HEK293 (cell line): ENCODE measurements at regions not wholly inside any gene's neighbourhood (a gene's known extent, or its start where the extent isn't known, plus 50 kb on each side); places are given as distances from the start of the nearest gene placed in this dataset.

Source experiments
- CTCF ChIA-PET: fragments of 350-600 bp; formaldehyde crosslinking; extraction: SDS; loops from one replicate; lab custom pipeline; 2021; ENCODE audit warnings: antibody characterized with exemption; lab: Yijun Ruan, JAX
- POLR2A ChIA-PET: fragments of 300-600 bp; formaldehyde crosslinking; extraction: SDS; loops from one replicate; lab custom pipeline; 2020; ENCODE audit warnings: antibody characterized with exemption, inconsistent platforms; lab: Yijun Ruan, JAX
- H3K27ac ChIP-seq: fragments of 200-500 bp; sonication (Bioruptor generic); 2 replicates; pipeline ENCODE4 v1.5.1; 2014; ENCODE audit warnings: low read depth, low read length, control low read depth, inconsistent platforms; ENCODE audit errors: extremely low read depth
- H3K36me3 ChIP-seq, 2 experiments: fragments of 200-500 bp in 1 of 2; sonication (Bioruptor generic) in 1 of 2; 1 replicate in 1 of 2; 2 replicates in 1 of 2; pipeline ENCODE4 v1.5.1; 2014 to 2017; ENCODE audit warnings: inconsistent platforms in 2 of 2, low read length in 2 of 2; ENCODE audit not compliant: control insufficient read depth in 2 of 2, insufficient read depth in 1 of 2
- H3K4me1 ChIP-seq: fragments of 200-500 bp; sonication (Bioruptor generic); 2 replicates; pipeline ENCODE4 v1.5.1; 2014; ENCODE audit warnings: mild to moderate bottlenecking, low read length, inconsistent platforms; ENCODE audit not compliant: control insufficient read depth, insufficient read depth
- H3K4me3 ChIP-seq: 2 replicates; pipeline ENCODE4 v1.5.1; 2011; ENCODE audit warnings: low read depth, mild to moderate bottlenecking, control low read depth, low read length, moderate library complexity
- H3K9me3 ChIP-seq: fragments of 200-500 bp; sonication (Bioruptor generic); 2 replicates; pipeline ENCODE4 v1.5.1; 2014; ENCODE audit warnings: low read depth, low read length, inconsistent platforms; ENCODE audit not compliant: control insufficient read depth, insufficient read depth
- ELK4 ChIP-seq: IDR thresholded peaks from 2 replicates; pipeline ENCODE4 v1.6.1; 2011; ENCODE audit warnings: mild to moderate bottlenecking, low read depth, low read length, borderline replicate concordance
- KLF10 ChIP-seq: fragments of 450-650 bp; IDR thresholded peaks from 2 replicates; pipeline ENCODE4 v1.5.1; 2018; ENCODE audit warnings: missing biosample characterization, mild to moderate bottlenecking, missing genetic modification characterization
- KLF16 ChIP-seq: fragments of 450-650 bp; formaldehyde crosslinking; IDR thresholded peaks from 2 replicates; pipeline ENCODE4 v1.5.1; 2017; ENCODE audit warnings: missing biosample characterization, missing genetic modification characterization
- SALL2 ChIP-seq: fragments of 450-650 bp; formaldehyde crosslinking; IDR thresholded peaks from 2 replicates; pipeline ENCODE4 v1.5.0; 2017; ENCODE audit warnings: missing biosample characterization, mild to moderate bottlenecking, missing genetic modification characterization, borderline replicate concordance
- SETDB1 ChIP-seq: IDR thresholded peaks from one replicate; pipeline ENCODE4 v1.6.1; 2017; ENCODE audit warnings: mild to moderate bottlenecking, low read length, moderate library complexity, mixed read lengths; ENCODE audit not compliant: insufficient read length
- ZBTB48 ChIP-seq: fragments of 450-650 bp; formaldehyde crosslinking; IDR thresholded peaks from 2 replicates; pipeline ENCODE4 v1.5.1; 2016; ENCODE audit warnings: missing biosample characterization, missing genetic modification characterization
- ZBTB8A ChIP-seq: fragments of 450-650 bp; formaldehyde crosslinking; IDR thresholded peaks from 2 replicates; pipeline ENCODE4 v1.5.1; 2016; ENCODE audit warnings: missing biosample characterization, missing genetic modification characterization
- ZFP69B ChIP-seq: fragments of 450-650 bp; formaldehyde crosslinking; IDR thresholded peaks from 2 replicates; pipeline ENCODE4 v1.5.1; 2016; ENCODE audit warnings: missing biosample characterization, missing genetic modification characterization
- ZNF138 ChIP-seq: fragments of 450-650 bp; formaldehyde crosslinking; IDR thresholded peaks from 2 replicates; pipeline ENCODE4 v1.5.1; 2016; ENCODE audit warnings: missing biosample characterization, missing genetic modification characterization, borderline replicate concordance
- ZNF16 ChIP-seq: fragments of 450-650 bp; formaldehyde crosslinking; IDR thresholded peaks from 2 replicates; pipeline ENCODE4 v1.5.1; 2016; ENCODE audit warnings: low read depth, missing biosample characterization, missing genetic modification characterization
- ZNF2 ChIP-seq: fragments of 450-650 bp; formaldehyde crosslinking; IDR thresholded peaks from 2 replicates; pipeline ENCODE4 v1.5.1; 2016; ENCODE audit warnings: missing biosample characterization, missing genetic modification characterization
- ZNF354C ChIP-seq: fragments of 450-650 bp; formaldehyde crosslinking; IDR thresholded peaks from 2 replicates; pipeline ENCODE4 v1.5.1; 2016; ENCODE audit warnings: missing biosample characterization, missing genetic modification characterization, low read depth, borderline replicate concordance
- ZNF48 ChIP-seq: fragments of 450-650 bp; formaldehyde crosslinking; IDR thresholded peaks from 2 replicates; pipeline ENCODE4 v1.5.1; 2016; ENCODE audit warnings: missing biosample characterization, missing genetic modification characterization
- ZNF677 ChIP-seq: fragments of 450-650 bp; IDR thresholded peaks from 2 replicates; pipeline ENCODE4 v1.5.0; 2018; ENCODE audit warnings: missing biosample characterization, mild to moderate bottlenecking, missing genetic modification characterization, moderate library complexity
- ZSCAN18 ChIP-seq: fragments of 450-650 bp; formaldehyde crosslinking; IDR thresholded peaks from 2 replicates; pipeline ENCODE4 v1.5.1; 2016; ENCODE audit warnings: missing biosample characterization, missing genetic modification characterization
- TF ChIP-seq, protein P1 (sequence below): fragments of 450-650 bp; IDR thresholded peaks from 2 replicates; pipeline ENCODE4 v1.5.1; 2018; ENCODE audit warnings: missing biosample characterization, mild to moderate bottlenecking, missing genetic modification characterization
- TF ChIP-seq, protein P2 (sequence below): fragments of 450-650 bp; formaldehyde crosslinking; IDR thresholded peaks from 2 replicates; pipeline ENCODE4 v1.5.1; 2017; ENCODE audit warnings: missing biosample characterization, missing genetic modification characterization
- TF ChIP-seq, protein P3 (sequence below): fragments of 450-650 bp; formaldehyde crosslinking; IDR thresholded peaks from 2 replicates; pipeline ENCODE4 v1.5.1; 2016; ENCODE audit warnings: missing biosample characterization, missing genetic modification characterization
- TF ChIP-seq, protein P4 (sequence below): fragments of 450-650 bp; formaldehyde crosslinking; IDR thresholded peaks from 2 replicates; pipeline ENCODE4 v1.5.1; 2016; ENCODE audit warnings: missing biosample characterization, missing genetic modification characterization, borderline replicate concordance

GRCh38 chr11:121793916-121794315 is 322.1 kb downstream of the BLID start:
- ChIA-PET POLR2A (no interaction called here), CTCF (interaction anchor here (0.6 to 1.1 kb wide), 2 partner anchors 13 to 138 kb away, joined by 4 to 5 read pairs; no protein-coding TSS in a partner anchor)
- Histone ChIP-seq H3K4me1 (no peaks in the 10 kb centered on the region), H3K27ac (no peak overlapping the region), H3K9me3 (no peaks in the 10 kb centered on the region), H3K4me3 (no peak overlapping the region), H3K36me3 (no peaks in the 10 kb centered on the region)
- TF ChIP-seq ZSCAN18 (tag by site-specific recombination) (no peak), ZBTB8A (tag by site-specific recombination) (no peak), ZFP69B (tag by site-specific recombination) (no peak), ZNF16 (tag by site-specific recombination) (no peak), ZNF354C (no peak), ZNF138 (no peak)
- TF ChIP-seq, protein P1, sequence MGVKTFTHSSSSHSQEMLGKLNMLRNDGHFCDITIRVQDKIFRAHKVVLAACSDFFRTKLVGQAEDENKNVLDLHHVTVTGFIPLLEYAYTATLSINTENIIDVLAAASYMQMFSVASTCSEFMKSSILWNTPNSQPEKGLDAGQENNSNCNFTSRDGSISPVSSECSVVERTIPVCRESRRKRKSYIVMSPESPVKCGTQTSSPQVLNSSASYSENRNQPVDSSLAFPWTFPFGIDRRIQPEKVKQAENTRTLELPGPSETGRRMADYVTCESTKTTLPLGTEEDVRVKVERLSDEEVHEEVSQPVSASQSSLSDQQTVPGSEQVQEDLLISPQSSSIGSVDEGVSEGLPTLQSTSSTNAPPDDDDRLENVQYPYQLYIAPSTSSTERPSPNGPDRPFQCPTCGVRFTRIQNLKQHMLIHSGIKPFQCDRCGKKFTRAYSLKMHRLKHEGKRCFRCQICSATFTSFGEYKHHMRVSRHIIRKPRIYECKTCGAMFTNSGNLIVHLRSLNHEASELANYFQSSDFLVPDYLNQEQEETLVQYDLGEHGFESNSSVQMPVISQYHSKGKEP (tag by site-specific recombination): no peak
- TF ChIP-seq, protein P2, sequence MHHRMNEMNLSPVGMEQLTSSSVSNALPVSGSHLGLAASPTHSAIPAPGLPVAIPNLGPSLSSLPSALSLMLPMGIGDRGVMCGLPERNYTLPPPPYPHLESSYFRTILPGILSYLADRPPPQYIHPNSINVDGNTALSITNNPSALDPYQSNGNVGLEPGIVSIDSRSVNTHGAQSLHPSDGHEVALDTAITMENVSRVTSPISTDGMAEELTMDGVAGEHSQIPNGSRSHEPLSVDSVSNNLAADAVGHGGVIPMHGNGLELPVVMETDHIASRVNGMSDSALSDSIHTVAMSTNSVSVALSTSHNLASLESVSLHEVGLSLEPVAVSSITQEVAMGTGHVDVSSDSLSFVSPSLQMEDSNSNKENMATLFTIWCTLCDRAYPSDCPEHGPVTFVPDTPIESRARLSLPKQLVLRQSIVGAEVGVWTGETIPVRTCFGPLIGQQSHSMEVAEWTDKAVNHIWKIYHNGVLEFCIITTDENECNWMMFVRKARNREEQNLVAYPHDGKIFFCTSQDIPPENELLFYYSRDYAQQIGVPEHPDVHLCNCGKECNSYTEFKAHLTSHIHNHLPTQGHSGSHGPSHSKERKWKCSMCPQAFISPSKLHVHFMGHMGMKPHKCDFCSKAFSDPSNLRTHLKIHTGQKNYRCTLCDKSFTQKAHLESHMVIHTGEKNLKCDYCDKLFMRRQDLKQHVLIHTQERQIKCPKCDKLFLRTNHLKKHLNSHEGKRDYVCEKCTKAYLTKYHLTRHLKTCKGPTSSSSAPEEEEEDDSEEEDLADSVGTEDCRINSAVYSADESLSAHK (tag by site-specific recombination): no peak

- ChIA-PET CTCF (interaction anchor here (0.7 to 1.1 kb wide), 2 partner anchors 13 to 114 kb away, joined by 3 to 5 read pairs; no protein-coding TSS in a partner anchor), POLR2A (no interaction called here)
- TF ChIP-seq ELK4 (no peak), KLF10 (no peak), ZNF2 (no peak), SALL2 (tag by site-specific recombination) (no peak), SETDB1 (no peak), ZNF48 (no peak), KLF16 (tag by site-specific recombination) (no peak), ZNF677 (tag by site-specific recombination) (no peak), ZBTB48 (tag by site-specific recombination) (no peak)
- TF ChIP-seq, protein P3, sequence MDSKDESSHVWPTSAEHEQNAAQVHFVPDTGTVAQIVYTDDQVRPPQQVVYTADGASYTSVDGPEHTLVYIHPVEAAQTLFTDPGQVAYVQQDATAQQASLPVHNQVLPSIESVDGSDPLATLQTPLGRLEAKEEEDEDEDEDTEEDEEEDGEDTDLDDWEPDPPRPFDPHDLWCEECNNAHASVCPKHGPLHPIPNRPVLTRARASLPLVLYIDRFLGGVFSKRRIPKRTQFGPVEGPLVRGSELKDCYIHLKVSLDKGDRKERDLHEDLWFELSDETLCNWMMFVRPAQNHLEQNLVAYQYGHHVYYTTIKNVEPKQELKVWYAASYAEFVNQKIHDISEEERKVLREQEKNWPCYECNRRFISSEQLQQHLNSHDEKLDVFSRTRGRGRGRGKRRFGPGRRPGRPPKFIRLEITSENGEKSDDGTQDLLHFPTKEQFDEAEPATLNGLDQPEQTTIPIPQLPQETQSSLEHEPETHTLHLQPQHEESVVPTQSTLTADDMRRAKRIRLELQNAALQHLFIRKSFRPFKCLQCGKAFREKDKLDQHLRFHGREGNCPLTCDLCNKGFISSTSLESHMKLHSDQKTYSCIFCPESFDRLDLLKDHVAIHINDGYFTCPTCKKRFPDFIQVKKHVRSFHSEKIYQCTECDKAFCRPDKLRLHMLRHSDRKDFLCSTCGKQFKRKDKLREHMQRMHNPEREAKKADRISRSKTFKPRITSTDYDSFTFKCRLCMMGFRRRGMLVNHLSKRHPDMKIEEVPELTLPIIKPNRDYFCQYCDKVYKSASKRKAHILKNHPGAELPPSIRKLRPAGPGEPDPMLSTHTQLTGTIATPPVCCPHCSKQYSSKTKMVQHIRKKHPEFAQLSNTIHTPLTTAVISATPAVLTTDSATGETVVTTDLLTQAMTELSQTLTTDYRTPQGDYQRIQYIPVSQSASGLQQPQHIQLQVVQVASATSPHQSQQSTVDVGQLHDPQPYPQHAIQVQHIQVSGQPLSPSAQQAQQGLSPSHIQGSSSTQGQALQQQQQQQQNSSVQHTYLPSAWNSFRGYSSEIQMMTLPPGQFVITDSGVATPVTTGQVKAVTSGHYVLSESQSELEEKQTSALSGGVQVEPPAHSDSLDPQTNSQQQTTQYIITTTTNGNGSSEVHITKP (tag by site-specific recombination): no peak
- TF ChIP-seq, protein P4, sequence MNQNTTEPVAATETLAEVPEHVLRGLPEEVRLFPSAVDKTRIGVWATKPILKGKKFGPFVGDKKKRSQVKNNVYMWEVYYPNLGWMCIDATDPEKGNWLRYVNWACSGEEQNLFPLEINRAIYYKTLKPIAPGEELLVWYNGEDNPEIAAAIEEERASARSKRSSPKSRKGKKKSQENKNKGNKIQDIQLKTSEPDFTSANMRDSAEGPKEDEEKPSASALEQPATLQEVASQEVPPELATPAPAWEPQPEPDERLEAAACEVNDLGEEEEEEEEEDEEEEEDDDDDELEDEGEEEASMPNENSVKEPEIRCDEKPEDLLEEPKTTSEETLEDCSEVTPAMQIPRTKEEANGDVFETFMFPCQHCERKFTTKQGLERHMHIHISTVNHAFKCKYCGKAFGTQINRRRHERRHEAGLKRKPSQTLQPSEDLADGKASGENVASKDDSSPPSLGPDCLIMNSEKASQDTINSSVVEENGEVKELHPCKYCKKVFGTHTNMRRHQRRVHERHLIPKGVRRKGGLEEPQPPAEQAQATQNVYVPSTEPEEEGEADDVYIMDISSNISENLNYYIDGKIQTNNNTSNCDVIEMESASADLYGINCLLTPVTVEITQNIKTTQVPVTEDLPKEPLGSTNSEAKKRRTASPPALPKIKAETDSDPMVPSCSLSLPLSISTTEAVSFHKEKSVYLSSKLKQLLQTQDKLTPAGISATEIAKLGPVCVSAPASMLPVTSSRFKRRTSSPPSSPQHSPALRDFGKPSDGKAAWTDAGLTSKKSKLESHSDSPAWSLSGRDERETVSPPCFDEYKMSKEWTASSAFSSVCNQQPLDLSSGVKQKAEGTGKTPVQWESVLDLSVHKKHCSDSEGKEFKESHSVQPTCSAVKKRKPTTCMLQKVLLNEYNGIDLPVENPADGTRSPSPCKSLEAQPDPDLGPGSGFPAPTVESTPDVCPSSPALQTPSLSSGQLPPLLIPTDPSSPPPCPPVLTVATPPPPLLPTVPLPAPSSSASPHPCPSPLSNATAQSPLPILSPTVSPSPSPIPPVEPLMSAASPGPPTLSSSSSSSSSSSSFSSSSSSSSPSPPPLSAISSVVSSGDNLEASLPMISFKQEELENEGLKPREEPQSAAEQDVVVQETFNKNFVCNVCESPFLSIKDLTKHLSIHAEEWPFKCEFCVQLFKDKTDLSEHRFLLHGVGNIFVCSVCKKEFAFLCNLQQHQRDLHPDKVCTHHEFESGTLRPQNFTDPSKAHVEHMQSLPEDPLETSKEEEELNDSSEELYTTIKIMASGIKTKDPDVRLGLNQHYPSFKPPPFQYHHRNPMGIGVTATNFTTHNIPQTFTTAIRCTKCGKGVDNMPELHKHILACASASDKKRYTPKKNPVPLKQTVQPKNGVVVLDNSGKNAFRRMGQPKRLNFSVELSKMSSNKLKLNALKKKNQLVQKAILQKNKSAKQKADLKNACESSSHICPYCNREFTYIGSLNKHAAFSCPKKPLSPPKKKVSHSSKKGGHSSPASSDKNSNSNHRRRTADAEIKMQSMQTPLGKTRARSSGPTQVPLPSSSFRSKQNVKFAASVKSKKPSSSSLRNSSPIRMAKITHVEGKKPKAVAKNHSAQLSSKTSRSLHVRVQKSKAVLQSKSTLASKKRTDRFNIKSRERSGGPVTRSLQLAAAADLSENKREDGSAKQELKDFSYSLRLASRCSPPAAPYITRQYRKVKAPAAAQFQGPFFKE (tag by site-specific recombination): no peak
Measured at GRCh38 chr11:121793291-121793690, 322.7 kb downstream of the BLID start.

More at GRCh38 chr11:121793291-121793690, 322.7 kb downstream of the BLID start:
- H3K4me3 ChIP-seq: no peak overlapping the region
- no peaks in the 10 kb centered on the region for H3K9me3 ChIP-seq
- no peaks in the 10 kb centered on the region for H3K36me3 ChIP-seq
- no peak overlapping the region for H3K27ac ChIP-seq
- no peaks in the 10 kb centered on the region for H3K4me1 ChIP-seq
